Activated CD8-positive, alpha-beta memory T cell treated with anti-CD3 and anti-CD28 coated beads for 1 hour (primary cell): ENCODE measurements at regions not wholly inside any gene's neighbourhood (a gene's known extent, or its start where the extent isn't known, plus 50 kb on each side); places are given as distances from the start of the nearest gene placed in this dataset.

Source experiments
- DNase-seq, 2 donors: peaks; one replicate each; pipeline ENCODE4 v3.0.0-alpha.2; 2020; ENCODE audit warnings: low read depth in 1 of 2; ENCODE audit errors: extremely low read depth in 1 of 2

GRCh38 chr15:62756995-62757360, 285.6 kb upstream of the TPM1 start:
- no peak for DNase-seq

- DNase-seq: no peak
These were observed 285.0 kb upstream of the TPM1 start for GRCh38 chr15:62757535-62757934.

- no peak for DNase-seq
These were observed 284.2 kb upstream of the TPM1 start for GRCh38 chr15:62758126-62758951.

- no peak for DNase-seq
These were observed 283.6 kb upstream of the TPM1 start for GRCh38 chr15:62758952-62759349.

- DNase-seq: no peak
These were observed 282.0 kb upstream of the TPM1 start for GRCh38 chr15:62760538-62760937.

GRCh38 chr15:62765916-62766315, 276.6 kb upstream of the TPM1 start:
- DNase-seq: no peak

- no peak for DNase-seq
These were observed 275.9 kb upstream of the TPM1 start for GRCh38 chr15:62766599-62766998.

- DNase-seq: no peak
These were observed 272.9 kb upstream of the TPM1 start for GRCh38 chr15:62769604-62770003.

GRCh38 chr15:62770111-62770660, 272.4 kb upstream of the TPM1 start:
- no peak for DNase-seq

- DNase-seq: no peak
These were observed 271.8 kb upstream of the TPM1 start for GRCh38 chr15:62770752-62771151.

- DNase-seq: no peak
These were observed 271.3 kb upstream of the TPM1 start for GRCh38 chr15:62771234-62771633.

GRCh38 chr15:62773369-62774165, 269.0 kb upstream of the TPM1 start:
- DNase-seq: no peak

- no peak for DNase-seq
These were observed 266.6 kb upstream of the TPM1 start for GRCh38 chr15:62775932-62776331.

- DNase-seq: no peak
These were observed 264.9 kb upstream of the TPM1 start for GRCh38 chr15:62777671-62778070.

GRCh38 chr15:62779036-62779770, 263.3 kb upstream of the TPM1 start:
- no peak for DNase-seq

GRCh38 chr15:62779899-62780298, 262.6 kb upstream of the TPM1 start:
- DNase-seq: no peak

- DNase-seq: no peak
These were observed 261.5 kb upstream of the TPM1 start for GRCh38 chr15:62781081-62781497.

GRCh38 chr15:62782071-62782841, 260.3 kb upstream of the TPM1 start:
- DNase-seq: no peak

GRCh38 chr15:62782896-62783295, 259.7 kb upstream of the TPM1 start:
- DNase-seq: no peak

GRCh38 chr15:62783303-62783957, 259.1 kb upstream of the TPM1 start:
- no peak for DNase-seq
